ENCODE measurements at regions not wholly inside any gene's neighbourhood (a gene's known extent, or its start where the extent isn't known, plus 50 kb on each side); places are given as distances from the start of the nearest gene placed in this dataset.

GRCh38 chr3:70561796-70562195, 249.4 kb upstream of the MDFIC2 start:
- TF ChIP-seq CTCF (IDR thresholded peaks at IDR 0.05; ENCODE audit: low read length), result no peak
- TF ChIP-seq EZH2 (IDR thresholded peaks at IDR 0.05; ENCODE audit: borderline replicate concordance, low read length), result no peak

Data from OCI-LY1 (cell line).